Cardiac fibroblast (primary cell): ENCODE measurements at regions not wholly inside any gene's neighbourhood (a gene's known extent, or its start where the extent isn't known, plus 50 kb on each side); places are given as distances from the start of the nearest gene placed in this dataset.

ENCODE experiments used
- DNase-seq, 2 donors: peaks; one replicate each; pipeline versions ENCODE4 v3.0.0 to v3.0.0-alpha.2; 2010; ENCODE audit warnings: low read depth in 2 of 2
- H3K4me3 ChIP-seq, 2 donors: replicated peaks in 1 of 2; 1 replicate in 1 of 2; 2 replicates in 1 of 2; pipeline ENCODE4 v1.5.1; 2011; ENCODE audit warnings: low read depth in 2 of 2, low read length in 2 of 2, mild to moderate bottlenecking in 2 of 2, moderate library complexity in 1 of 2
- CTCF ChIP-seq: IDR thresholded peaks from one replicate; pipeline ENCODE4 v1.5.1; 2011; ENCODE audit warnings: low read depth, mild to moderate bottlenecking, low read length, inconsistent platforms

GRCh38 chr2:58553522-58553921 lies 312.4 kb upstream of the FANCL start:
- DNase-seq = no peak
- H3K4me3 ChIP-seq = no peak overlapping the region
- no peak for TF ChIP-seq CTCF

- H3K4me3 ChIP-seq = no peak overlapping the region
- no peak for TF ChIP-seq CTCF
- DNase-seq = no peak
Measured at GRCh38 chr2:58545300-58546280, 304.5 kb upstream of the FANCL start.

GRCh38 chr2:58543442-58543841 lies 302.3 kb upstream of the FANCL start:
- H3K4me3 ChIP-seq = no peak overlapping the region
- no peak for TF ChIP-seq CTCF
- no peak for DNase-seq

- no peak for TF ChIP-seq CTCF
- H3K4me3 ChIP-seq = no peak overlapping the region
- no peak for DNase-seq
Measured at GRCh38 chr2:58541511-58541910, 300.4 kb upstream of the FANCL start.

GRCh38 chr2:58540681-58541080 lies 299.6 kb upstream of the FANCL start:
- no peak for TF ChIP-seq CTCF
- no peak overlapping the region for H3K4me3 ChIP-seq
- no peak for DNase-seq

- DNase-seq = no peak
- H3K4me3 ChIP-seq = no peak overlapping the region
- TF ChIP-seq CTCF = no peak
Measured at GRCh38 chr2:58539973-58540372, 298.8 kb upstream of the FANCL start.
